ENCODE measurements at regions not wholly inside any gene's neighbourhood (a gene's known extent, or its start where the extent isn't known, plus 50 kb on each side); places are given as distances from the start of the nearest gene placed in this dataset.

DNA sequence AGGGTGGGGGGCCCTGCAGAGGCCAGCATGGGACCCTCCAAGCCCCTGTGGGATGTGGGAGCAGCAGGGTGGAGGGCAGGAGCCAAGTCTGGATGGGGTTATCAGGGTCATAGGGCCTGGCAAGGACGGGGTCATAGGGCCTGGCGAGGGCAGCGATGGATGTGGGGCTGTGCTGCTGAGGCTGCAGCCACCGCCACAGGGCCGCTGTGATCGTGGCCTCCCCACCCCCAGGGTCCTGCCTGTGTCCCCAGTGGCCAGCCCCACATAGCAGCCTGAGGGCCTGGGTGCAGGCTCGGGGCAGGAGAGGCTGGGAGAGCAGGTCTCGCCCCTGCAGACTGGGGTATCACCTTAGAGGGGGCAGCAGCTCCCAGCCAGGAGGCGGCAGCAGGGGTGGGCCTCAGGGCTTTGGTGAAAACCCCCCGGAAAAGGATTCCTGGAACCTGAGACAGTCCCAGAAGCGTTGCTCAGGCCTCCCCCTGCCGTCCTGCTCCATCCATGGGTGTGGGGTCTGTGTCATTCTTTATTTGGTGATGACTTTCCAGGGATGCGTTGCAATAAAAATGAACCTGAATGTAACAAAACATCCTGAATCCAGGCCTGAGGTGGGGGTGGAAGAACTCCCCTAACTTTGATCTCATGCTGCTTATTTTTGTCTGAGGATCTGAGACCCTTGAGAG, 107.3 kb upstream of the SHH start:
- TF ChIP-seq, protein P1, sequence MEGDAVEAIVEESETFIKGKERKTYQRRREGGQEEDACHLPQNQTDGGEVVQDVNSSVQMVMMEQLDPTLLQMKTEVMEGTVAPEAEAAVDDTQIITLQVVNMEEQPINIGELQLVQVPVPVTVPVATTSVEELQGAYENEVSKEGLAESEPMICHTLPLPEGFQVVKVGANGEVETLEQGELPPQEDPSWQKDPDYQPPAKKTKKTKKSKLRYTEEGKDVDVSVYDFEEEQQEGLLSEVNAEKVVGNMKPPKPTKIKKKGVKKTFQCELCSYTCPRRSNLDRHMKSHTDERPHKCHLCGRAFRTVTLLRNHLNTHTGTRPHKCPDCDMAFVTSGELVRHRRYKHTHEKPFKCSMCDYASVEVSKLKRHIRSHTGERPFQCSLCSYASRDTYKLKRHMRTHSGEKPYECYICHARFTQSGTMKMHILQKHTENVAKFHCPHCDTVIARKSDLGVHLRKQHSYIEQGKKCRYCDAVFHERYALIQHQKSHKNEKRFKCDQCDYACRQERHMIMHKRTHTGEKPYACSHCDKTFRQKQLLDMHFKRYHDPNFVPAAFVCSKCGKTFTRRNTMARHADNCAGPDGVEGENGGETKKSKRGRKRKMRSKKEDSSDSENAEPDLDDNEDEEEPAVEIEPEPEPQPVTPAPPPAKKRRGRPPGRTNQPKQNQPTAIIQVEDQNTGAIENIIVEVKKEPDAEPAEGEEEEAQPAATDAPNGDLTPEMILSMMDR (IDR thresholded peaks at IDR 0.05), result no peak
- Histone ChIP-seq H3K36me3 (no peaks in the 10 kb centered on the region), H3K4me1 (peaks cover 0 to 2% of the 10 kb centered on the region in 2 donors), H3K27me3 (peaks cover 0 to 5% of the 10 kb centered on the region in 2 donors), H3K9me3 (no peaks in the 10 kb centered on the region), H3K4me3 (no peak overlapping the region), H3K27ac (no peak overlapping the region)
- DNase-seq (no peak), ATAC-seq (no peak)
- intact Hi-C loops (cut with DNase I), result no loop called here

DNA sequence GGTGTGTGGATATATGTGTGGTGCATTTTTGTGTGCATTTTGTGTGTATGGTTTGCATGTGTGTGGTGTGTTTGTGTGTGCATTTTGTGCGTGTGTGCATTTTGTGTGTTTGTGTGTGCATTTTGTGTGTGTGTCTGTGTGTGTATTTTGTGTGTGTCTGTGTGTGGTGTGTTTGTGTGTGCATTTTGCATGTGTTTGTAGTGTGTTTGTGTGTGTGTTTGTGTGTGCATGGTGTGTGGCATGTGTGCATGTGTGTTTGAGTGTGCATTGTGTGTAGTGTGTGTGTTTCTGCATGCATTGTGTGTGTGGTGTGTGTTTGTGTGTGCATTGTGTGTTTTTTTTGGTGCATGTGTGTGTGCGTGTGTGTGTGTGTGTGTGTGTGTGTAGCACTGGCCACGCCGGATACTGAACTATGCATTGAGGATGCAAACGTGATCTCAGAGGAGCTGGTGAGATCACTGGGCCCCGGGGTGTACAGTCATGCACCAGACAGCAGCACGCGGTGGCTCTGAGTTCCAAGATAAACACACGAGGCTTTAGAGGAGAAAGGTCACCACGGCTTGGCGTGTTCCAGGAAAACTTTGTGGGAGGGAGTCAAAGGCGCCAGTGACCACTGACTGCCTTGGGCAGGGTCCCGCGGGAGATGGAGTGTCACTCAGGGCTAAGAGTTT, 106.6 kb upstream of the SHH start:
- H3K9me3 ChIP-seq, result no peaks in the 10 kb centered on the region
- no peaks in the 10 kb centered on the region for H3K36me3 ChIP-seq
- H3K27me3 ChIP-seq, result peaks cover 0 to 5% of the 10 kb centered on the region in 2 donors
- intact Hi-C loops (cut with DNase I), result no loop called here
- DNase-seq, result peak in 3 of 4 donors; percentile 12 to 58 (median 25)
- ATAC-seq, result peak; percentile 73
- H3K4me3 ChIP-seq, result no peak overlapping the region
- peaks cover 0 to 2% of the 10 kb centered on the region in 2 donors for H3K4me1 ChIP-seq
- TF ChIP-seq, protein P1 (IDR thresholded peaks at IDR 0.05), result no peak
- no peak overlapping the region for H3K27ac ChIP-seq

DNA sequence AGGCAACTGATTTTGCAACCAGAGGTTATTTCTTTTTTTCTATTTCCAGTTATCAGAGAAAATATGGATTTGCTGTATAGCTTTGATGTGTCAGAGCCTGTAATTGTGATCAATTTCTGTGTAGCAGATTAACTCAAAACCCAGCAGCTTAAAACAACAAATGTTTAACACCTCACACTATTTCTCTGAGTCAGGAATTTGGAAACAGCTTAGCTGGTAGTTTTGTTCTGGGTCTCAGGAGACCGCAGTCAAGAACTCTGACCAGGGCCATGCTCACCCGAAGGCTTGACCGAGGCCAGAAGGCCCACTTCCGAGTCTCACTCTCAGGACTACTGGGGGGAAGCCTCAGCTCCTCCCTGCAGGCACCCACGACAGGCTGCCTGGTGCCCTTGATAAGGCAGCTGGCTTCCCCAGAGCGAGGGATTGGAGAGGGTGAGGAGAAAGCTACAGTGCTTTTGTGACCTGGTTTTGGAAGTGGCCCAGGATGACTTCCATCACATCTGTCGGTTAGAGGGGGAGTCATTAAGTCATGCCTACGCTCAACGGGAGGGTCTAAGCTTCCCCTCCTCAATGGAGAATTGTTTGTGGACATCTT, 105.7 kb upstream of the SHH start:
- no peak for ATAC-seq
- no peaks in the 10 kb centered on the region for H3K9me3 ChIP-seq
- no peak overlapping the region for H3K27ac ChIP-seq
- no peak overlapping the region for H3K4me3 ChIP-seq
- H3K27me3 ChIP-seq, result peaks cover 0 to 5% of the 10 kb centered on the region in 2 donors
- TF ChIP-seq, protein P1 (IDR thresholded peaks at IDR 0.05), result no peak
- H3K36me3 ChIP-seq, result no peaks in the 10 kb centered on the region
- no peak for DNase-seq
- H3K4me1 ChIP-seq, result peaks cover 0 to 2% of the 10 kb centered on the region in 2 donors
- intact Hi-C loops (cut with DNase I), result no loop called here

DNA sequence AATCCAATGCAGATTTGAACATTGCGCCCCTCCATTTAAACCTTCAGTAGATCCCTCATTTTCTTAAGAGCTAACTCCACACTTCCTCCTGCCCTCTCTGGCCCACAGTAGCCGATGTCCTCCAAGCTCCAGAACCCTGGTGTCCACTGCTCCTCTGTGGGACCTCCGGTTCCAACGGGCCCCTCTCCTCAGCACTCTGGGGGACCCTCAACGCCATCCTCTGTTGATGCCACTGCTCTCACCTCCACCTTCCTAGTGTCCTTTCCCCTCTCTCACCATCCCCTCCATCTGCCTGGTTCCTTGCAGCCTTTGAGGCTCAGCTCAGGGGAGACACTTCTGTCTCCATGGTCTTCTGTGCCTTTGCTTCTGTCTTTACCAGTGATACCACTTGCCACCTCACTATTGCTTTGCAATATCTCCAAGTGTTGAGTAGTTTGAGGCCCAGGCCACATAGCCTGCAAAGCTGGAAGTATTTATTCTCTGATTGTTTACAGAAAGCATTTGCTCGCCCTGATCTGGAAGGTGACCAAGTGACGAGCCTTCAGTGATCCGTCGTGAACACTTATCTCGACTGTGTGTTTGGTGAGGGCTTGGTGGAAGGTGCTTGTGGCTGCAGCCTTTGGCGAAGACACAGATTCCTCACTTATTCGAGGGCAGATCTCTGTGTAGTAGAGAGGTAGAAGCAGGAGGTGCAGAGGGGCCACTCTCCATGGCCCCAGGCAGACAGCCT, 104.8 kb upstream of the SHH start:
- H3K4me1 ChIP-seq, result peaks cover 0 to 2% of the 10 kb centered on the region in 2 donors
- no peak overlapping the region for H3K4me3 ChIP-seq
- TF ChIP-seq, protein P1 (IDR thresholded peaks at IDR 0.05), result no peak
- H3K9me3 ChIP-seq, result peaks cover 0 to 6% of the 10 kb centered on the region in 2 donors
- no peak overlapping the region for H3K27ac ChIP-seq
- H3K27me3 ChIP-seq, result peaks cover 0 to 5% of the 10 kb centered on the region in 2 donors
- no peaks in the 10 kb centered on the region for H3K36me3 ChIP-seq
- DNase-seq (no peak), ATAC-seq (no peak)
- intact Hi-C loops (cut with DNase I), result no loop called here

Data from left lung (tissue), 4 donors.